Stimulated activated CD8-positive, alpha-beta memory T cell treated with anti-CD3 and anti-CD28 coated beads, Interleukin-2, amount 100 ng/mL, for 48 hours (primary cell): ENCODE measurements at regions not wholly inside any gene's neighbourhood (a gene's known extent, or its start where the extent isn't known, plus 50 kb on each side); places are given as distances from the start of the nearest gene placed in this dataset.
"Not testable (repeated sequence)": the region's sequence is repeated elsewhere in the genome, so short reads cannot be mapped to it uniquely, and the experiment has no call there.

Experiments used
- DNase-seq, 2 donors: peaks; one replicate each; pipeline ENCODE4 v3.0.0-alpha.2; 2020; ENCODE audit warnings: low read depth in 2 of 2

DNA sequence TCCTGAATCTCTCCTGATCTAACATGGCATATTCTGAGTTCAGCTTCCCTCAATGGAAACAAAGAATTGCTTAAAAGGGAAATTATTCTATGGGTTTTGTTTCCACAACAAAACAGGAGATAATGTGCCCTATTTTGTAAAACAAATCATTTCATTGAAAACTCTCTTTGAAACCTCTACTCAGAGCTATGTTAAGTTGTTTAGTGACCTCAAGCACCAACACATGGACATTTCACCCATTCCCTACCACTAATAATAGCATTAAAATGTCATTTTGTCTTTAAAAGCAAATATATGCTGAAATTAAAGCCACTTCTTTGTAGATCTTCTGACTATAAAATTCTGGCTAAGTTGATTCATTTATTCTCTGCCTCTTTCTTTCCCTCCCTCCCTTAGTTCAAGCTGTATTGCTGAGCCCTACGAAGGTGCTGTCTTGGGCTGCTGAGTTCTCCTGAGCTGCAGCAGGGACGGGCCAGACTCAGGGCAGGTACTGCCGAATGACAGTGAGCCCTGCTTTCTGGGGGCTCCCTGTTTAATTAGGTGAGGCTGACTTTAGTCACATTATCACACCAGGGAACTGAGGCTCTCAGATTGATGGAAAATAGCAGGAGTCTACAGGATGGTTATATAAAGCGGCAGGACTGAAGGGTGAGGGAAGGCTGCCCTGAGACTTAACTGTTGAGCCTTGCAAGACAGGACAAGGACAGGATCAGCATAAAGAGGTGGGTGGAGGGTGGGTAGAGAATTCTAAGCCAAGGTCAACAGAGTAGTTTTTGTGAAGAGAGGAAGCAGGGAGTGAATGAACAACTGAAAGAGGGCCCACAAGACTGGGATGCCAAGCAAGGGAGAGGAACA lies 1685.1 kb downstream of the SPATA31A7 start:
- DNase-seq = not testable (repeated sequence)

- DNase-seq = not testable (repeated sequence)
Measured at GRCh38 chr9:62877552-62877951, 1687.7 kb downstream of the SPATA31A7 start.

DNA sequence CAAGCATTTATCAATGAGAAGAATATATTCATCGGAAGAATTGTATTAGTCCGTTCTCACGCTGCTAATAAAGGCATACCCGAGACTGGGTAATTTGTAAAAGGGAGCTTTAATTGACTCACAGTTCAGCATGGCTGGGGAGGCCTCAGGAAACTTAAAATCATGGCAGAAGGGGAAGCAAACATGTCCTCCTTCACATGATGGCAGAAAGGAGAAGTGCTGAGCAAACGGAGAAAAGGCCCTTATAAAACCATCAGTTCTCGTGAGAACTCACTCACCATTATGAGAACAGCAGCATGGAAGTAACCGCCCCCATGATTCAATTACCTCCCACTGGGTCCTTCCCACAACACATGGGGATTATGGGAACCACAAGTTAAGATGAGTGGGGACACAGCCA lies 1688.2 kb downstream of the SPATA31A7 start:
- DNase-seq = not testable (repeated sequence)

DNA sequence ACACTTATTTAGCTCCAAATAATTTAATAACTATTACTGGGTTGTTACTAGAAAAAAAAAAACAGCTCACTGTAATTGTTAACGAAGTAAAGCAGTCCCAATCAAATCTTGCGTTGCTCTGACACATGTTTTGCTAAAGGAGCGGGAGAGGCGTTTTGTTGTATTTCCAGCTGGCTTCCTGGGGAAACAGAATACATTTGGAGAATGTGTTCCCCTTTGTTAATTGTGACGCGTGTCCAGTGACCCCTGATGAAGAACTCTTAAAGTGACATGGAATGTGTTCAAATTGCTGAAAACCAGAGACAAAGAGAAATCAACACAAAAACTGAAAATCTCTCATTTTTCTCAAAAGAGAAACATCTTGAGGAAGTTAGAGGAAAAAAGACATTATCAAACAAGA lies 1690.6 kb downstream of the SPATA31A7 start:
- not testable (repeated sequence) for DNase-seq

- not testable (repeated sequence) for DNase-seq
Measured at GRCh38 chr9:62880971-62881370, 1691.1 kb downstream of the SPATA31A7 start.

DNA sequence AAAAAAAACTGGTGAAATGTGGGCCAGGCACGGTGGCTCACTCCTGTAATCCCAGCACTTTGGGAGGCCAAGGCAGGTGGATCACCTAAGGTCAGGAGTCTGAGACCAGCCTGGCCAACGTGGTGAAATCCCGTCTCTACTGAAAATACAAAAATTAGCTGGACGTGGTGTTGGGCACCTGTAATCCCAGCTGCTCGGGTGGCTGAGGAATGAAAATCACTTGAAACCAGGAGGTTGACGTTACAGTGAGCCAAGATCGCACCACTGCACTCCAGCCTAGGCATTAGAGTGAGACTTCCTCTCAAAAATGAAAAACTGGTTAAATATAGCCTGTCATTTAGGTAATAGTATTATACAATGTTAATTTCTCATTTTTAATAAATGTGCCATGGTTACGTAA lies 1692.0 kb downstream of the SPATA31A7 start:
- not testable (repeated sequence) for DNase-seq

- DNase-seq = not testable (repeated sequence)
Measured at GRCh38 chr9:62882717-62883116, 1692.9 kb downstream of the SPATA31A7 start.

- not testable (repeated sequence) for DNase-seq
Measured at GRCh38 chr9:62896692-62897091, 1706.9 kb downstream of the SPATA31A7 start.

DNA sequence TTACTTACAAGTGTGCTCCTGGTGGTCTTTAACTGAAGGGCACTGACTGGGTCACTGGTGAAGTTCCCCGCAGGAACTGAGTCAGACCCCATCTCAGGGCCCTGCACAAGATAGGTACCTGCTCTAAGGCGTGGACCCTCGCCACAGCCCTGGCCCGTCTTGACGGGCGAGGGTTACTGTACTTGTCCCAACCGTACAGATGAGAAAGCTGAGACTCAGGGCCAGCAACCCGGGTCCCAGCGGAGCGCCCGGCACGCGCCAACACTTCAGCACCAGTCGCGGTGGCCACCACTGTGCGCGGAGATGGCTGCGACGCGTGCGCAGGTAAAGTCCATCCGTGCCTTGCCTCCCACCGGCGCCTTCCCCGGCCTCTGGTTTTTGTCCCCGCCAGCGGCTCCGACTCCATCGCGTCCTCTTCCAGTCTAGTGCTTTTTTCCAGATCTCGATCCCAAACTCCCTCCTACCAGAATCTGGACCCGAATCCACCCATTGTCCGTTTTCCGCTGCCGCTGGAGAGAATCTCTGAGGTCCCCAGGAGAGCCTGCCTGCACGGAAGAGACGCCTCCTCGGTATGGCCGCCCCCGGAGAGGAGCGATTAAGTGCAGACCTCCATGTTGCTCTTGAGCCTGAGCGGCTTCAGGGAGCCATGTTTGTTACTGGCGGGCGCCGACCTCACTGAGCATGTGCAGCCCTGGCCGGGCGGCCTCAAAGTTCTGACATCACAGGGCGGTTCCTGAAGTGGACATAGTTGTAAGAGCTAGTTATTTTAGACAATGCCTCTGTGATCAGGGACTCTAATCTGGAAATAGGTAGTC lies 1707.8 kb downstream of the SPATA31A7 start:
- DNase-seq = peak; percentile 14

- not testable (repeated sequence) for DNase-seq
Measured at GRCh38 chr9:62899666-62900065, 1709.8 kb downstream of the SPATA31A7 start.

- DNase-seq = not testable (repeated sequence)
Measured at GRCh38 chr9:62904061-62904460, 1714.2 kb downstream of the SPATA31A7 start.

GRCh38 chr9:62905722-62906121 lies 1715.9 kb downstream of the SPATA31A7 start:
- DNase-seq = not testable (repeated sequence)

- not testable (repeated sequence) for DNase-seq
Measured at GRCh38 chr9:62907866-62908265, 1718.0 kb downstream of the SPATA31A7 start.

GRCh38 chr9:62908271-62908670 lies 1718.4 kb downstream of the SPATA31A7 start:
- DNase-seq = not testable (repeated sequence)

GRCh38 chr9:62909447-62909846 lies 1719.6 kb downstream of the SPATA31A7 start:
- not testable (repeated sequence) for DNase-seq

DNA sequence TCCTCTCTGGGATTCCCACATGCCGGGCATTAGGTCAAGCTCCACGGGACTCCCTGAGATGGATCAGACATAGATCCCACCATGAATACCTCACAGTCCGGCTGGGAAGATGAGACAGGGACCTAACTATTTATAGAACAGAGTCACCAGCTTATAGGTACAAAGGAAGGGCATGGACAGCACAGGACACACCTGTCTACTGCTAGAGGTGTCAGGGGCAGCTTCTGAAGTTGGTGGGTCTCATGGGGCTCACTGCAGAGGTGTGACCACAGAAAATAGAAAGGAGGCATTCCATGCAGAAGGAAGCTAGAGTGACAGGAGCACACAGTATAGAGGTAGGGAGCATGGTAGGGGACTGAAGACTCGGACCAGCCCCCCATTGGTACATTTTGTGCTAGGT lies 1722.4 kb downstream of the SPATA31A7 start:
- not testable (repeated sequence) for DNase-seq

DNA sequence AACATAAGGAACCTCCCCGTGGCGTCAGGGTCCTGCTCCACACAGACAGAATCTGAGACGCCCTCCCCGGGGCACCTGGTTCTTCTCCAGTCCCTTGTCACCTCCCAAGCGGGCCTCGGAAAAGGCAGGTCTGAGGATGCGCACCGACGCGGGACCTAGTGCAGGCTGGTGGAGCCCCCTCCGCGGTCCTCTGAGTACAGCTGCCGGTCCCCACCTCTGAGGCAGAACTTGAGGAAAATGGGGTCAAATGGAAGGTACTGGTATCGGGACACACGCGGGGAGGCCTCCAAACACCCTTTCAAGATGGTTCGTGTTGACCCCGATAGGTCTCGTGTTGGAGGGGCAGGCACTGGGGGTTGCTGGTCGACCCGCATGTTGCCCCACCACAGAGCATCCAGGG lies 1725.3 kb downstream of the SPATA31A7 start:
- not testable (repeated sequence) for DNase-seq

DNA sequence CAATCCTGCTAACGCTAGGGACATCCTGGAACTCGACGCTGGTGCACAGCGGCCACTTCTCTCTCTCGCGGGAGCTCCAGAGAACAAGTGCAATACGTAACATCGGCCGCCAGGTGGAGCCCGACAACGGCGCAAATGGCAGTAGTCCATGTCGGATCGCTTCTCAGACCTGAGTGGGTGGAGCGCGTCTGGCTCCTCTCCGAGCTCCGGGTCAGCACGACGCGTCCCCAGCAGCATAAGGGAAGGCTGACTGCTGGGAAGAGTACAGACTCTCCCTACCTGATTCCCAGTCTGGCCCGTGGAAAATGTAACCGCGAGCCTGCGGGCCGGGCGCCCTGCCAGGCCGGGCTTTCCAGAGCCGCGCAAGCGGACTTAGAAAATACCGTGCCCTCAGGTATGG lies 1725.8 kb downstream of the SPATA31A7 start:
- DNase-seq = not testable (repeated sequence)

DNA sequence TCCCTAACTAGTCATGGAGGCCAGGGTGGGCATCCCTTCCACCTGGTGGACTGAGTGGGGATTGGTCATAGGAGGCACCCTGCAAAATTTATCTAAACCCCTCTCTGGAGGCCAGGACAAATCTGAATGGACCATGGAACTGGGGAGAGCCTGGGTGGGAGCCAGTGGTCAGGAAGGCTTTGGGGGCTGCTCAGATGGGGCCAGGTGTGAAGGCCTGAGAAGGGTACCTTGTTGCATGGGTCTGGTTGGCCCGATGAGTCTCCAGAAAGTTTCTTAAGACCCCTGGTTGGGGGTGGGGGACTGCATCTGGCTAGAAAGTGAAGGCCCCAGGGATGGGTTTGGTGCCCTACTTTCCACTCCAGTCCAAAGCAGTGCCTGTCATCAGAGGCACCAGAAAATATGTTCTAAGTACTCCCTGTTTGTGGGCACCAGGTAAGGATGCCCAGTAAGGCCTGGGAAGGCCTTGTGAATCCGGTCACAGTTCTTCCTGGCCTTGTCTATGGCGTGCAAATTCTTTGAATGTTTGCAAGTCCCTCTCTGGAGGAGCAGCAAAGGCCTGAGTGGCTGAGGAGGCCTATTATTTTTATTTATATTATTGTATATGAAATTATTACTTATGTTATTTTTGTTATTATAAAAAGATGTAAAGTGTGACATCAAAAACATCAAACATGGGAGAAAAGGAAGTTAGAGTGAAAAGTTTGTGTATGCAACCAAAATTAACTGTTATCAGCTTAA lies 1729.0 kb downstream of the SPATA31A7 start:
- DNase-seq = not testable (repeated sequence)

DNA sequence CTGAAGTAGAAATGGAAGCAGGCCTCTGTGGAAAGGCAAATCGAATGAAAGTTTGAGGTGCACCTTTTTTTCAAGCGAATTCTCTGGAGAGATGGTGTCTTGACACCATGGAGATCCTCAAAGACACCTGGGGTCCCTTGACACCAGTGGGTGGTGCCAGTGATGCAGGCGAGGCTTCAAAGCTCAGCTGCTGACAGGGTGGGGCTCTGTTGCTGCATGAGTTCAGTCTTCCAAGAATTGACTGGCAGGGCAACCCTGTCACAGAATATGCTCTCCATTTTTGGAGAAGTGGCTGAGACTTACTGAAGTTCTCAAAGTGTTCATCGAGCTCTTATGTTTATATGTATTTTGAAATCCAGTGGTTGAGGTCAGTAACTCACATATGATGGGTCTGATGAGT lies 1741.6 kb downstream of the SPATA31A7 start:
- not testable (repeated sequence) for DNase-seq

DNA sequence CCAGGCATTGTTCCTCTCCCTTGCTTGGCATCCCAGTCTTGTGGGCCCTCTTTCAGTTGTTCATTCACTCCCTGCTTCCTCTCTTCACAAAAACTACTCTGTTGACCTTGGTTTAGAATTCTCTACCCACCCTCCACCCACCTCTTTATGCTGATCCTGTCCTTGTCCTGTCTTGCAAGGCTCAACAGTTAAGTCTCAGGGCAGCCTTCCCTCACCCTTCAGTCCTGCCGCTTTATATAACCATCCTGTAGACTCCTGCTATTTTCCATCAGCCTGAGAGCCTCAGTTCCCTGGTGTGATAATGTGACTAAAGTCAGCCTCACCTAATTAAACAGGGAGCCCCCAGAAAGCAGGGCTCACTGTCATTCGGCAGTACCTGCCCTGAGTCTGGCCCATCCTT lies 1763.0 kb downstream of the SPATA31A7 start:
- DNase-seq = not testable (repeated sequence)
